HCT116 (cell line): ENCODE measurements at regions not wholly inside any gene's neighbourhood (a gene's known extent, or its start where the extent isn't known, plus 50 kb on each side); places are given as distances from the start of the nearest gene placed in this dataset.
"Not testable (repeated sequence)": the region's sequence is repeated elsewhere in the genome, so short reads cannot be mapped to it uniquely, and the experiment has no call there.

Source experiments
- ATAC-seq: fragments of 200-7000 bp; cut with Tn5 transposase; 2 replicates; pipeline ENCODE4 v1.9.1; 2020; ENCODE audit warnings: mild to moderate bottlenecking, moderate library complexity
- BruUV-seq: library from RNA; stranded (reverse); fragments of 400-500 nt; replicated peaks from 2 replicates; lab custom pipeline; 2021; lab: Mats Ljungman, UMichigan
- CTCF ChIA-PET: fragments of 300-600 bp; sonication (Branson Sonifier 250); formaldehyde crosslinking; loops from one replicate; lab custom pipeline; 2021; ENCODE audit warnings: antibody characterized with exemption; lab: Charles Lee
- POLR2A ChIA-PET: fragments of 300-600, 350-600 bp; sonication (Branson Sonifier 250); formaldehyde crosslinking; loops from one replicate; lab custom pipeline; 2021; ENCODE audit warnings: antibody characterized with exemption; lab: Charles Lee
- RAD21 ChIA-PET, 2 experiments: fragments of 300-600 bp; sonication (Branson Sonifier 250); formaldehyde crosslinking; loops; one replicate each; lab custom pipeline; 2023; ENCODE audit warnings: low total read pairs in 2 of 2; ENCODE audit not compliant: uncharacterized antibody in 2 of 2, unreplicated experiment in 2 of 2, low non-redundant PET in 1 of 2; lab: Charles Lee
- DNase-seq: peaks from one replicate; pipeline ENCODE4 v3.0.0-alpha.2; 2010; ENCODE audit warnings: low read depth, low spot score
- H2AFZ ChIP-seq: fragments of 200-600 bp; shearing (Covaris generic), sonication (generic); 2 replicates; pipeline ENCODE4 v1.6.1; 2017; ENCODE audit warnings: low read depth, mixed run types, mixed read lengths, antibody characterized with exemption, low read length; ENCODE audit not compliant: poor library complexity, severe bottlenecking
- H3K27ac ChIP-seq: 2 replicates; pipeline ENCODE4 v1.5.1; 2012; ENCODE audit warnings: low read depth, low read length
- H3K27me3 ChIP-seq: fragments of 200-600 bp; sonication (generic); 2 replicates; pipeline ENCODE4 v1.6.1; 2016; ENCODE audit warnings: mixed run types, low read length, mixed read lengths; ENCODE audit not compliant: insufficient read depth
- H3K36me3 ChIP-seq, 2 experiments: fragments of 200-500 bp in 1 of 2; fragments of 200-600 bp in 1 of 2; sonication (Bioruptor generic) in 1 of 2; sonication (generic) in 1 of 2; 2 replicates each; pipeline versions ENCODE4 v1.5.1 to v1.6.1; 2014 to 2016; ENCODE audit warnings: low read length in 2 of 2, inconsistent platforms in 1 of 2, mixed read lengths in 1 of 2, mixed run types in 1 of 2; ENCODE audit not compliant: insufficient read depth in 2 of 2, control insufficient read depth in 1 of 2
- H3K4me1 ChIP-seq, 2 experiments: fragments of 200-600 bp in 1 of 2; sonication (generic) in 1 of 2; 2 replicates each; pipeline versions ENCODE4 v1.5.1 to v1.6.1; 2012 to 2017; ENCODE audit warnings: low read length in 2 of 2, inconsistent platforms in 1 of 2, mild to moderate bottlenecking in 1 of 2, mixed read lengths in 1 of 2, mixed run types in 1 of 2, moderate library complexity in 1 of 2; ENCODE audit not compliant: insufficient read depth in 2 of 2, control insufficient read depth in 1 of 2
- H3K4me2 ChIP-seq: fragments of 200-600 bp; sonication (generic); 2 replicates; pipeline ENCODE4 v1.6.1; 2017; ENCODE audit warnings: mixed run types, low read length, mixed read lengths
- H3K4me3 ChIP-seq, 2 experiments: fragments of 200-600 bp in 1 of 2; sonication (generic) in 1 of 2; replicated peaks in 1 of 2; 2 replicates each; pipeline ENCODE4 v1.5.1; 2011 to 2016; ENCODE audit warnings: low read length in 2 of 2, control low read depth in 1 of 2, low read depth in 1 of 2, mild to moderate bottlenecking in 1 of 2, mixed read lengths in 1 of 2, mixed run types in 1 of 2
- H3K79me2 ChIP-seq: fragments of 200-600 bp; sonication (generic); 2 replicates; pipeline ENCODE4 v1.6.1; 2017; ENCODE audit warnings: mild to moderate bottlenecking, mixed run types, low read length, moderate library complexity, mixed read lengths; ENCODE audit not compliant: insufficient read depth
- H3K9ac ChIP-seq: fragments of 200-600 bp; sonication (generic); 2 replicates; pipeline ENCODE4 v1.6.1; 2016; ENCODE audit warnings: low read length, mixed read lengths
- H3K9me2 ChIP-seq: fragments of 200-600 bp; sonication (generic), shearing (Covaris generic); 2 replicates; pipeline ENCODE4 v1.6.1; 2017; ENCODE audit warnings: mixed run types, mild to moderate bottlenecking, moderate library complexity; ENCODE audit not compliant: insufficient read depth
- H3K9me3 ChIP-seq, 2 experiments: fragments of 200-500 bp in 1 of 2; fragments of 200-600 bp in 1 of 2; sonication (Bioruptor generic) in 1 of 2; sonication (generic) in 1 of 2; 2 replicates each; pipeline ENCODE4 v1.6.1; 2014 to 2017; ENCODE audit warnings: low read length in 2 of 2, mixed read lengths in 2 of 2, inconsistent platforms in 1 of 2, low read depth in 1 of 2, mild to moderate bottlenecking in 1 of 2, mixed run types in 1 of 2, moderate library complexity in 1 of 2; ENCODE audit not compliant: control insufficient read depth in 1 of 2, insufficient read depth in 1 of 2
- H4K20me1 ChIP-seq: fragments of 200-600 bp; sonication (generic), shearing (Covaris generic); 2 replicates; pipeline ENCODE4 v1.6.1; 2017; ENCODE audit warnings: mixed run types, mild to moderate bottlenecking, moderate library complexity; ENCODE audit not compliant: insufficient read depth
- intact Hi-C: fragments of 100-400 bp; cut with micrococcal nuclease; formaldehyde crosslinking; loops from 2 replicates; pipeline ENCODE4 v1.10.0; 2022

- RAD21 ChIA-PET, H3K27ac ChIP-seq, H3K27me3 ChIP-seq, H2AFZ ChIP-seq, POLR2A ChIA-PET, CTCF ChIA-PET, H4K20me1 ChIP-seq, H3K36me3 ChIP-seq, H3K9ac ChIP-seq, H3K9me2 ChIP-seq, H3K4me3 ChIP-seq, H3K4me2 ChIP-seq, H3K9me3 ChIP-seq, H3K79me2 ChIP-seq, BruUV-seq, H3K4me1 ChIP-seq, intact Hi-C loops: not testable (repeated sequence)
- DNase-seq, result peak; percentile 24
- ATAC-seq, result peak; percentile 20; the same call in 1 of the 2 replicates
Measured at GRCh38 chr22:18730410-18730809, 118.7 kb upstream of the RIMBP3 start.
